ENCODE measurements at regions not wholly inside any gene's neighbourhood (a gene's known extent, or its start where the extent isn't known, plus 50 kb on each side); places are given as distances from the start of the nearest gene placed in this dataset.

- DNase-seq (ENCODE audit: low read depth), result no peak
Observed at GRCh38 chr9:87447547-87448432, 49.9 kb upstream of the DAPK1 start.
